H9 (cell line): ENCODE measurements at regions not wholly inside any gene's neighbourhood (a gene's known extent, or its start where the extent isn't known, plus 50 kb on each side); places are given as distances from the start of the nearest gene placed in this dataset.

Experiments used
- DNase-seq: peaks from one replicate; pipeline ENCODE4 v3.0.0-alpha.2; 2017
- H2AFZ ChIP-seq: one replicate; pipeline ENCODE4 v1.6.1; 2013; ENCODE audit warnings: mild to moderate bottlenecking, low read length, control low read depth, moderate library complexity
- H2AK5ac ChIP-seq: 2 replicates; pipeline ENCODE4 v1.6.1; 2013; ENCODE audit warnings: low read length, control low read depth, mixed read lengths; ENCODE audit not compliant: insufficient read length
- H2BK120ac ChIP-seq: one replicate; pipeline ENCODE4 v1.6.1; 2013; ENCODE audit warnings: low read depth, mild to moderate bottlenecking, low read length, control low read depth, inconsistent platforms; ENCODE audit not compliant: poor library complexity, severe bottlenecking
- H2BK12ac ChIP-seq: 2 replicates; pipeline ENCODE4 v1.6.1; 2013; ENCODE audit warnings: low read length, control low read depth, mixed read lengths, low read depth; ENCODE audit not compliant: insufficient read length
- H2BK15ac ChIP-seq: 2 replicates; pipeline ENCODE4 v1.6.1; 2013; ENCODE audit warnings: low read depth, low read length, control low read depth
- H2BK20ac ChIP-seq: one replicate; pipeline ENCODE4 v1.6.1; 2013; ENCODE audit warnings: low read depth, mild to moderate bottlenecking, low read length, control low read depth, inconsistent platforms; ENCODE audit not compliant: poor library complexity, severe bottlenecking
- H2BK5ac ChIP-seq: 2 replicates; pipeline ENCODE4 v1.6.1; 2013; ENCODE audit warnings: low read length, control low read depth, mixed read lengths; ENCODE audit not compliant: insufficient read length
- H3K14ac ChIP-seq: 2 replicates; pipeline ENCODE4 v1.6.1; 2013; ENCODE audit warnings: low read length, control low read depth; ENCODE audit not compliant: insufficient read depth
- H3K18ac ChIP-seq: 2 replicates; pipeline ENCODE4 v1.6.1; 2013; ENCODE audit warnings: low read depth, mild to moderate bottlenecking, mixed read lengths, low read length, control low read depth; ENCODE audit not compliant: insufficient read length
- H3K23ac ChIP-seq: 2 replicates; pipeline ENCODE4 v1.6.1; 2013; ENCODE audit warnings: low read length, control low read depth, mixed read lengths, low read depth; ENCODE audit not compliant: insufficient read length
- H3K23me2 ChIP-seq: 2 replicates; pipeline ENCODE4 v1.6.1; 2013; ENCODE audit warnings: low read depth, mild to moderate bottlenecking, mixed read lengths, low read length, control low read depth; ENCODE audit not compliant: insufficient read length, poor library complexity, severe bottlenecking
- H3K27ac ChIP-seq: 2 replicates; pipeline ENCODE4 v1.5.1; 2013; ENCODE audit warnings: low read length, control low read depth, mixed read lengths, low read depth; ENCODE audit not compliant: insufficient read length
- H3K27me3 ChIP-seq: 2 replicates; pipeline ENCODE4 v1.6.1; 2013; ENCODE audit warnings: low read length, control low read depth, inconsistent platforms; ENCODE audit not compliant: insufficient read depth
- H3K4ac ChIP-seq: 2 replicates; pipeline ENCODE4 v1.6.1; 2013; ENCODE audit warnings: low read depth, mild to moderate bottlenecking, control low read depth, inconsistent platforms, low read length, moderate library complexity
- H3K4me1 ChIP-seq: 2 replicates; pipeline ENCODE4 v1.6.1; 2013; ENCODE audit warnings: low read length, control low read depth, inconsistent platforms; ENCODE audit not compliant: insufficient read depth
- H3K4me2 ChIP-seq: 2 replicates; pipeline ENCODE4 v1.6.1; 2013; ENCODE audit warnings: low read length, control low read depth, mixed read lengths; ENCODE audit not compliant: insufficient read length, insufficient read depth
- H3K56ac ChIP-seq: 2 replicates; pipeline ENCODE4 v1.6.1; 2013; ENCODE audit warnings: low read depth, mild to moderate bottlenecking, mixed read lengths, low read length, control low read depth; ENCODE audit not compliant: insufficient read length
- H3K79me1 ChIP-seq: 2 replicates; pipeline ENCODE4 v1.6.1; 2013; ENCODE audit warnings: low read depth, mild to moderate bottlenecking, moderate library complexity, low read length, control low read depth, inconsistent platforms; ENCODE audit not compliant: insufficient read depth, poor library complexity, severe bottlenecking
- H3K79me2 ChIP-seq: 2 replicates; pipeline ENCODE4 v1.6.1; 2013; ENCODE audit warnings: low read length, control low read depth, inconsistent platforms; ENCODE audit not compliant: insufficient read depth
- H3K9ac ChIP-seq: 2 replicates; pipeline ENCODE4 v1.6.1; 2013; ENCODE audit warnings: low read length, control low read depth, mixed read lengths; ENCODE audit not compliant: insufficient read length; ENCODE audit errors: extremely low read depth
- H3K9me3 ChIP-seq: one replicate; pipeline ENCODE4 v1.6.1; 2013; ENCODE audit warnings: low read depth, low read length, inconsistent platforms; ENCODE audit not compliant: control insufficient read depth
- H3T11ph ChIP-seq: one replicate; pipeline ENCODE4 v1.6.1; 2013; ENCODE audit warnings: mild to moderate bottlenecking, low read length, control low read depth, inconsistent platforms
- H4K20me1 ChIP-seq: one replicate; pipeline ENCODE4 v1.6.1; 2013; ENCODE audit not compliant: control insufficient read depth, insufficient read length, insufficient read depth
- H4K5ac ChIP-seq: 2 replicates; pipeline ENCODE4 v1.6.1; 2013; ENCODE audit warnings: low read depth, mild to moderate bottlenecking, mixed read lengths, low read length, control low read depth; ENCODE audit not compliant: insufficient read length
- H4K8ac ChIP-seq: replicated peaks from 2 replicates; pipeline ENCODE4 v1.6.1; 2013; ENCODE audit warnings: low read length, control low read depth, mixed read lengths, low read depth; ENCODE audit not compliant: insufficient read length
- H4K91ac ChIP-seq: 2 replicates; pipeline ENCODE4 v1.6.1; 2013; ENCODE audit warnings: low read depth, mild to moderate bottlenecking, moderate library complexity, mixed read lengths, low read length, control low read depth; ENCODE audit not compliant: insufficient read length
- H3K27ac Mint-ChIP-seq, 3 experiments: 2 replicates in 2 of 3; 3 replicates in 1 of 3; pipeline ENCODE4 v1.8.0; 2020 to 2021; ENCODE audit warnings: mixed read lengths in 3 of 3, mild to moderate bottlenecking in 1 of 3, moderate library complexity in 1 of 3
- H3K27me3 Mint-ChIP-seq: 2 replicates; pipeline ENCODE4 v1.8.0; 2021; ENCODE audit warnings: low read depth, mild to moderate bottlenecking, moderate library complexity, mixed read lengths
- H3K36me3 Mint-ChIP-seq, 3 experiments: 2 replicates in 2 of 3; 3 replicates in 1 of 3; pipeline ENCODE4 v1.8.0; 2020 to 2021; ENCODE audit warnings: low read depth in 3 of 3, mixed read lengths in 3 of 3; ENCODE audit not compliant: insufficient read depth in 1 of 3
- H3K4me1 Mint-ChIP-seq, 2 experiments: 2 replicates each; pipeline ENCODE4 v1.8.0; 2020; ENCODE audit warnings: mixed read lengths in 2 of 2
- H3K4me3 Mint-ChIP-seq, 2 experiments: 2 replicates in 1 of 2; 3 replicates in 1 of 2; pipeline ENCODE4 v1.8.0; 2020 to 2021; ENCODE audit warnings: mild to moderate bottlenecking in 2 of 2, mixed read lengths in 2 of 2, moderate library complexity in 1 of 2
- H3K9me3 Mint-ChIP-seq, 2 experiments: 2 replicates in 1 of 2; 3 replicates in 1 of 2; pipeline ENCODE4 v1.8.0; 2020; ENCODE audit warnings: mild to moderate bottlenecking in 2 of 2, mixed read lengths in 2 of 2, moderate library complexity in 1 of 2
- WGBS: extraction: QIAGEN DNeasy Blood & Tissue Kit; methylation state at CpG from one replicate; pipeline ENCODE4 v1.1.7; 2013; ENCODE audit warnings: missing lambda C conversion rate, low lambda C conversion rate, mixed read lengths; ENCODE audit not compliant: insufficient read length; ENCODE audit errors: extremely low coverage; 5-methylcytosine and 5-hydroxymethylcytosine counted together
- TF ChIP-seq, protein P1 (sequence below): fragments of 200-600 bp; sonication (generic); conservative IDR thresholded peaks from 3 replicates; pipeline ENCODE4 v1.8.0; 2021; ENCODE audit warnings: antibody characterized with exemption, mild to moderate bottlenecking

DNA sequence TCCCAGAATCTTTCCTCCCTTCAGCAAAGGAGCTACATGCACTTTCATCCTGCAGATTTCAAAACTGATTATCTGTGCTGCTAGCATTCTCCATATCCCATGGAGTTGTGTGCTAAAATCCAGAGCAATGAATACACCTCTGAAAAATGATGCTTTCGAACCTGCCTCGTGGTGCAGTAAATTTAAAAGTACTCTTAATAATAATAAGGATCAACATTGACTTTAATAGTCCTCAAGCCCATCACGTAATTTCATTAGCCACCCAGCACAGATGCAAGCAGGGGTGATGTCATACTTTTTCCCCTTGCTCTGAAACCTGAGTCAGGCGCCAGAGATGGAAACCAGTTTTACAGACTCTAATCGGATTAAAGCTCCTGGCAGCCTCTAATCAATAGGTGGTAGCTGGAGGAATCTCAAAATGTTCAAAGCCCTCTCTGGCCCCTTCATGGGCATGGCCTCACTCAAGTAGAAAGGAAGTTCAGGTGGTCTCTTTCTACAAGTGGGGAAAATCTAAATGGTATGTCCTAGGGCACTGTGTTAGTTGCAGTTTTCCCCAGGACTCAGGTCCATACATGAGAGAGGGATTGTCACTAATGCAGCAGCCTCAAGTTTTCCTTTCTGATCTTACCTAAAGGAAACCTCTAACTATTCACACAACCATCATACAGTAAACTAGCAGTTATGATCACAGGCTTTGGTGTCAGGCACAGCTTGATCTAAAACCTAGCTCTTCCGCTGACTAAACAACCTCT, 221.6 kb upstream of the SLC30A5 start:
- TF ChIP-seq, protein P1, sequence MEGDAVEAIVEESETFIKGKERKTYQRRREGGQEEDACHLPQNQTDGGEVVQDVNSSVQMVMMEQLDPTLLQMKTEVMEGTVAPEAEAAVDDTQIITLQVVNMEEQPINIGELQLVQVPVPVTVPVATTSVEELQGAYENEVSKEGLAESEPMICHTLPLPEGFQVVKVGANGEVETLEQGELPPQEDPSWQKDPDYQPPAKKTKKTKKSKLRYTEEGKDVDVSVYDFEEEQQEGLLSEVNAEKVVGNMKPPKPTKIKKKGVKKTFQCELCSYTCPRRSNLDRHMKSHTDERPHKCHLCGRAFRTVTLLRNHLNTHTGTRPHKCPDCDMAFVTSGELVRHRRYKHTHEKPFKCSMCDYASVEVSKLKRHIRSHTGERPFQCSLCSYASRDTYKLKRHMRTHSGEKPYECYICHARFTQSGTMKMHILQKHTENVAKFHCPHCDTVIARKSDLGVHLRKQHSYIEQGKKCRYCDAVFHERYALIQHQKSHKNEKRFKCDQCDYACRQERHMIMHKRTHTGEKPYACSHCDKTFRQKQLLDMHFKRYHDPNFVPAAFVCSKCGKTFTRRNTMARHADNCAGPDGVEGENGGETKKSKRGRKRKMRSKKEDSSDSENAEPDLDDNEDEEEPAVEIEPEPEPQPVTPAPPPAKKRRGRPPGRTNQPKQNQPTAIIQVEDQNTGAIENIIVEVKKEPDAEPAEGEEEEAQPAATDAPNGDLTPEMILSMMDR = no peak
- Histone ChIP-seq H4K91ac (no peak overlapping the region), H3K9ac (no peak overlapping the region), H3K14ac (no peak overlapping the region), H2AFZ (no peak overlapping the region), H3K4me2 (no peak overlapping the region), H2BK120ac (no peak overlapping the region), H3T11ph (no peak overlapping the region), H2AK5ac (no peak overlapping the region), H3K4ac (no peak overlapping the region), H4K8ac (no peak overlapping the region), H3K27me3 (no peaks in the 10 kb centered on the region), H2BK5ac (no peak overlapping the region), H3K18ac (no peak overlapping the region), H3K23ac (no peak overlapping the region), H2BK20ac (no peak overlapping the region), H4K20me1 (no peaks in the 10 kb centered on the region), H2BK12ac (no peak overlapping the region), H3K56ac (no peak overlapping the region), H3K4me1 (no peaks in the 10 kb centered on the region), H3K79me1 (no peaks in the 10 kb centered on the region), H2BK15ac (no peak overlapping the region), H3K27ac (no peak overlapping the region), H3K23me2 (no peaks in the 10 kb centered on the region), H4K5ac (no peak overlapping the region), H3K79me2 (no peaks in the 10 kb centered on the region), H3K9me3 (no peaks in the 10 kb centered on the region)
- H3K9me3 Mint-ChIP-seq = peaks cover 0 to 2% of the 10 kb centered on the region in 2 experiments; a peak in 1 of 5 replicates
- no peak for DNase-seq
- H3K4me3 Mint-ChIP-seq = no peak overlapping the region
- no CpG with 5 or more reads among the region's 6 CpGs for WGBS
- no peak overlapping the region for H3K27ac Mint-ChIP-seq
- peaks cover 13 to 16% of the 10 kb centered on the region in 2 experiments for H3K4me1 Mint-ChIP-seq
- H3K36me3 Mint-ChIP-seq = no peaks in the 10 kb centered on the region
- no peaks in the 10 kb centered on the region for H3K27me3 Mint-ChIP-seq
